ENCODE measurements at regions not wholly inside any gene's neighbourhood (a gene's known extent, or its start where the extent isn't known, plus 50 kb on each side); places are given as distances from the start of the nearest gene placed in this dataset.
A peak's percentile ranks its signal among the peaks of the same experiment; 100 is the strongest.
"Not testable (repeated sequence)": the region's sequence is repeated elsewhere in the genome, so short reads cannot be mapped to it uniquely, and the experiment has no call there.

DNA sequence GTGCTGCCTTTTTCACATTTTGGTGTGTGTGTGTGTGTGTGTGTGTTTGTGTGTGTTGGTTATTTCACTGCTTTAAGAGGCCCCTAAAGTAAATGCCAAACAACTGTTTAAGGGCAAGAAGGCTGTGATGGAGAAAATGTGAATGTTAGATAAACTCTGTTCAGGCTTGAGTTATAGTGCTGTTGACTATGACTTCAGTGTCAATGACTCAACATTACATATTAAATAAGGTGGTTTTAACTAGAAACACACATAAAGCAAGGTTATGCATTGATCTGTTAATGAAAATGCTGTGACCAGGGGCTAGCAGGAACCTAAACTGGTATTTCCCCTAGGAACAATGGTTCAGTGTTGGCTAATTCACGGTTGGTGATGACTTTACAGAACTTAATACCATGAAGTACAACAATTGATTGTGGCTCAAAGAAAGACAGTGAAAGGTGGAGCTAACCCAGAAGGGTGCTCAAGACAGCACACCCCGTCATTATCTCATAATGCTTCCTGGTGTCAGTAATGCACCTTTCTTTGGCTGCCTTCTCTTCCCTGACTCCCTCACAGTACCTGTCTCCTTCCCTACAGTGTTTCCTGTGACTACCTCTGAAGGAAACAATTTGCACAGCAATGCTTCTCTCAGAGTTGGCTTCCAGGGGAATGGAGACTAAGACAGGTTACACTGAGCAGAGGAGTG is 116.1 kb downstream of the RIN2 start:
- Histone ChIP-seq H4K20me1 (ENCODE audit: control insufficient read depth, extremely low read depth, insufficient read depth, low read length) (no peaks in the 10 kb centered on the region), H3K27ac (ENCODE audit: insufficient read depth, low read length) (no peak overlapping the region), H3K9ac (ENCODE audit: insufficient read depth, low read length) (no peak overlapping the region), H3K79me2 (ENCODE audit: control insufficient read depth, insufficient read depth, low read length) (no peaks in the 10 kb centered on the region), H3K4me3 (replicated peaks in 1 of 4; ENCODE audit: control extremely low read depth in 1 of 4, insufficient read depth in 1 of 4, low read depth in 3 of 4, low read length in 4 of 4) (no peak overlapping the region), H3K4me1 (ENCODE audit: control insufficient read depth, extremely low read depth, insufficient read depth, low read length) (no peaks in the 10 kb centered on the region), H2AFZ (ENCODE audit: low read length) (no peak overlapping the region), H3K36me3 (ENCODE audit: control insufficient read depth, insufficient read depth, low read length) (no peaks in the 10 kb centered on the region), H3K4me2 (ENCODE audit: extremely low read depth, insufficient read depth, low read length) (no peak overlapping the region), H3K9me3 (ENCODE audit: control insufficient read depth, insufficient read depth, low read depth, low read length) (no peaks in the 10 kb centered on the region), H3K27me3 (ENCODE audit: control insufficient read depth, insufficient read depth, low read length) (no peaks in the 10 kb centered on the region)
- DNase-seq (ENCODE audit: low read depth in 2 of 2), result no peak
- TF ChIP-seq, protein P1, sequence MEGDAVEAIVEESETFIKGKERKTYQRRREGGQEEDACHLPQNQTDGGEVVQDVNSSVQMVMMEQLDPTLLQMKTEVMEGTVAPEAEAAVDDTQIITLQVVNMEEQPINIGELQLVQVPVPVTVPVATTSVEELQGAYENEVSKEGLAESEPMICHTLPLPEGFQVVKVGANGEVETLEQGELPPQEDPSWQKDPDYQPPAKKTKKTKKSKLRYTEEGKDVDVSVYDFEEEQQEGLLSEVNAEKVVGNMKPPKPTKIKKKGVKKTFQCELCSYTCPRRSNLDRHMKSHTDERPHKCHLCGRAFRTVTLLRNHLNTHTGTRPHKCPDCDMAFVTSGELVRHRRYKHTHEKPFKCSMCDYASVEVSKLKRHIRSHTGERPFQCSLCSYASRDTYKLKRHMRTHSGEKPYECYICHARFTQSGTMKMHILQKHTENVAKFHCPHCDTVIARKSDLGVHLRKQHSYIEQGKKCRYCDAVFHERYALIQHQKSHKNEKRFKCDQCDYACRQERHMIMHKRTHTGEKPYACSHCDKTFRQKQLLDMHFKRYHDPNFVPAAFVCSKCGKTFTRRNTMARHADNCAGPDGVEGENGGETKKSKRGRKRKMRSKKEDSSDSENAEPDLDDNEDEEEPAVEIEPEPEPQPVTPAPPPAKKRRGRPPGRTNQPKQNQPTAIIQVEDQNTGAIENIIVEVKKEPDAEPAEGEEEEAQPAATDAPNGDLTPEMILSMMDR (conservative IDR thresholded peaks at IDR 0.05 in 1 of 2, IDR thresholded peaks at IDR 0.05 in 1 of 2; ENCODE audit: low read depth in 1 of 2, low read length in 2 of 2), result no peak
- no peak for TF ChIP-seq EZH2 (IDR thresholded peaks at IDR 0.05; ENCODE audit: low read length, missing control alignments)

DNA sequence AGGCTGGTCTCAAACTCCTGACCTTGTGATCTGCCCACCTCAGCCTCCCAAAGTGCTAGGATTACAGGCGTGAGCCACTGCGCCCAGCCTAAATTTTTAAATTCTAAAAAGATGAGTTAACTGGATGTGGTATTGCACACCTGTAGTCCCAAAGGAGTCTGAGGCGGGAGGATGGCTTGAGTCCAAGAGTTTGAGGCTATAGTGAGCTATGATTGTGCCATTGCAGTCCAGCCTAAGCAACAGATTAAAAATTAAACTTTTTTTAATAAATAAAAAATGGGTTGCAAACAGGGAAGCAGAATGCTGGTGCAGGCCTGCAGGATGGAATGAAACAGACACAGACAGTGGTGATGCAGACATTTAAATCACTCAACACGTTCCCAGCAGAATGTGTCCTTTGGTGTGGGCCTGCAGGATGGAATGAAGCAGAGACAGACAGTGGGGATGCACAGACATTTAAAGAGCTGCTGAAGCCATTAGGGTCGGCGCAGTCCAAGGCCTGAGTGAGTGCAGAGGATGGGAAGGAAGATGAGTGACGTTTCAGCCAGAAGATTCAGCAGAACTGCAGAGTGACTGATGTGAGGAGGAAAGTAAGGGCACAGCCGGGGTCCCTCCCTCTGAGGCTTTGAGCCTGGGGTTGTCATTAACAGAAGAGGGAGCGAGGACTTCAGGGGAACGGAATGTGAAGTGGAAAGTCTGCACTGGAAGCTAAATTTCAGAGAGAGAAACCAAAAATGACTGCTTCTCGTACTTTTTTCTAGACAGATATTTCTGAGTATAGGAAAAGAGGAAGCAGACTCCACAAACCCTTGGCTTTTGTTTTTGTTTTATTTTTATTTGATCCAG is 117.5 kb downstream of the RIN2 start:
- Histone ChIP-seq H3K4me1 (ENCODE audit: control insufficient read depth, extremely low read depth, insufficient read depth, low read length) (no peaks in the 10 kb centered on the region), H3K4me2 (ENCODE audit: extremely low read depth, insufficient read depth, low read length) (peak overlapping the region; percentile 36), H3K9ac (ENCODE audit: insufficient read depth, low read length) (no peak overlapping the region), H3K9me3 (ENCODE audit: control insufficient read depth, insufficient read depth, low read depth, low read length) (no peaks in the 10 kb centered on the region), H4K20me1 (ENCODE audit: control insufficient read depth, extremely low read depth, insufficient read depth, low read length) (no peaks in the 10 kb centered on the region), H3K4me3 (replicated peaks in 1 of 4; ENCODE audit: control extremely low read depth in 1 of 4, insufficient read depth in 1 of 4, low read depth in 3 of 4, low read length in 4 of 4) (peak overlapping the region in 1 of 4 experiments; percentile 15), H2AFZ (ENCODE audit: low read length) (peak overlapping the region; percentile 35), H3K27ac (ENCODE audit: insufficient read depth, low read length) (no peak overlapping the region), H3K27me3 (ENCODE audit: control insufficient read depth, insufficient read depth, low read length) (no peaks in the 10 kb centered on the region), H3K79me2 (ENCODE audit: control insufficient read depth, insufficient read depth, low read length) (no peaks in the 10 kb centered on the region), H3K36me3 (ENCODE audit: control insufficient read depth, insufficient read depth, low read length) (no peaks in the 10 kb centered on the region)
- DNase-seq (ENCODE audit: low read depth in 2 of 2), result no peak
- no peak for TF ChIP-seq EZH2 (IDR thresholded peaks at IDR 0.05; ENCODE audit: low read length, missing control alignments)
- TF ChIP-seq, protein P1 (conservative IDR thresholded peaks at IDR 0.05 in 1 of 2, IDR thresholded peaks at IDR 0.05 in 1 of 2; ENCODE audit: low read depth in 1 of 2, low read length in 2 of 2), result no peak

DNA sequence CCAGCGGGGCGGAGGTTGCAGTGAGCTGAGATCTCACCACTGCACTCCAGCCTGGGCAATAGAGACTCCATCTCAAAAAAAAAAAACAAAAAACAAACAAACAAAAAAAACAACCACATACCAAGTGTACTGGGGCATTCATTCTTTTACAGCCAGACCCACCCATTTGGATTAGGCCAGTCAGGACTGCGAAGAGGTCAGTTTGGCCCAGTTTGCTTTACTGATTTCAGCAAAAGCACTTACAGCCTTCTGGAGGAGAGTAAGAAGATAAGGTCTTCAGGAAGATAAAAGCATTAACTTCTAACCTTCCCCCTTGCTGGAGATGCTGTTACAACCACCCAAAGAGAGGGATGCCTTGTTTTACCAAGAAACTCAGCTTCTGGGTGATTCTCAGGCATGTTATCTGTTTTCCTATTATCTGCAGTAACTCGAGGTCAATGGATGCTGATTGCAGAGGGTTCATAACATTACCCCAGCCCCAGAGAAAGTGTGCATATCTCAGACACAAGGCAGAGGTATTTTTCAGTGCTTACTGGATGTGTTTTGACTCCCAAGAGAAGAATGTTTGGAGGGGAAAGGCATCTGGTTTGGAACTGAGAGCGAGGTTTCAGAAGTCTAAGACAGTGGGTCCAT is 118.9 kb downstream of the RIN2 start:
- Histone ChIP-seq H4K20me1 (ENCODE audit: control insufficient read depth, extremely low read depth, insufficient read depth, low read length) (no peaks in the 10 kb centered on the region), H3K9me3 (ENCODE audit: control insufficient read depth, insufficient read depth, low read depth, low read length) (no peaks in the 10 kb centered on the region), H3K4me3 (replicated peaks in 1 of 4; ENCODE audit: control extremely low read depth in 1 of 4, insufficient read depth in 1 of 4, low read depth in 3 of 4, low read length in 4 of 4) (no peak overlapping the region), H2AFZ (ENCODE audit: low read length) (no peak overlapping the region), H3K79me2 (ENCODE audit: control insufficient read depth, insufficient read depth, low read length) (no peaks in the 10 kb centered on the region), H3K27ac (ENCODE audit: insufficient read depth, low read length) (no peak overlapping the region), H3K4me2 (ENCODE audit: extremely low read depth, insufficient read depth, low read length) (no peak overlapping the region), H3K4me1 (ENCODE audit: control insufficient read depth, extremely low read depth, insufficient read depth, low read length) (no peaks in the 10 kb centered on the region), H3K27me3 (ENCODE audit: control insufficient read depth, insufficient read depth, low read length) (no peaks in the 10 kb centered on the region), H3K36me3 (ENCODE audit: control insufficient read depth, insufficient read depth, low read length) (no peaks in the 10 kb centered on the region), H3K9ac (ENCODE audit: insufficient read depth, low read length) (no peak overlapping the region)
- no peak for TF ChIP-seq EZH2 (IDR thresholded peaks at IDR 0.05; ENCODE audit: low read length, missing control alignments)
- TF ChIP-seq, protein P1 (conservative IDR thresholded peaks at IDR 0.05 in 1 of 2, IDR thresholded peaks at IDR 0.05 in 1 of 2; ENCODE audit: low read depth in 1 of 2, low read length in 2 of 2), result no peak
- DNase-seq (ENCODE audit: low read depth in 2 of 2), result no peak

DNA sequence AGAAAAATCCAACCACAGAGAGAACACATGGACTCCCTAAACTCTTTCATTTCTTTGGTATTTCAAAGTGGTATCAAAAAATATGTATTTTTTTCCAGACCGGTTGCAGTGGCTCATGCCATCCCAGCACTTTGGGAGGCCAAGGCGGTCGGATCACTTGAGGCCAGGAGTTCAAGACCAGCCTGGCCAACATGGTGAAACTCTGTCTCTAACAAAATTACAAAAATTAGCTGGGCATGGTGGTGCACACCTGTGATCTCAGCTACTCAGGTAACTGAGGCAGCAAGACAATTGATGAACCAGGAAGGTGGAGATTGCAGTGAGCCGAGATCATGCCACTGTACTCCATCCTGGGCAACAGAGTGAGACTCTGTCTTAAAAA is 121.8 kb downstream of the RIN2 start:
- not testable (repeated sequence) for H3K79me2 ChIP-seq (ENCODE audit: control insufficient read depth, insufficient read depth, low read length); H3K27me3 ChIP-seq (ENCODE audit: control insufficient read depth, insufficient read depth, low read length); H4K20me1 ChIP-seq (ENCODE audit: control insufficient read depth, extremely low read depth, insufficient read depth, low read length); H3K4me3 ChIP-seq (replicated peaks in 1 of 4; ENCODE audit: control extremely low read depth in 1 of 4, insufficient read depth in 1 of 4, low read depth in 3 of 4, low read length in 4 of 4); H3K9ac ChIP-seq (ENCODE audit: insufficient read depth, low read length); DNase-seq (ENCODE audit: low read depth in 2 of 2); H3K9me3 ChIP-seq (ENCODE audit: control insufficient read depth, insufficient read depth, low read depth, low read length); H3K4me1 ChIP-seq (ENCODE audit: control insufficient read depth, extremely low read depth, insufficient read depth, low read length); H2AFZ ChIP-seq (ENCODE audit: low read length); H3K36me3 ChIP-seq (ENCODE audit: control insufficient read depth, insufficient read depth, low read length); H3K27ac ChIP-seq (ENCODE audit: insufficient read depth, low read length); H3K4me2 ChIP-seq (ENCODE audit: extremely low read depth, insufficient read depth, low read length)
